ENCODE measurements at regions not wholly inside any gene's neighbourhood (a gene's known extent, or its start where the extent isn't known, plus 50 kb on each side); places are given as distances from the start of the nearest gene placed in this dataset.

- no peak overlapping the region for H3K27ac ChIP-seq (ENCODE audit: low read depth, low read length, poor library complexity, severe bottlenecking)
- H3K9me2 ChIP-seq (ENCODE audit: low read depth, low read length) = no peaks in the 10 kb centered on the region
- no peaks in the 10 kb centered on the region for H3K4me1 ChIP-seq (ENCODE audit: insufficient read depth, low read length, severe bottlenecking)
- H3K9ac ChIP-seq (ENCODE audit: low read length) = no peak overlapping the region
- no peaks in the 10 kb centered on the region for H3K27me3 ChIP-seq (ENCODE audit: insufficient read depth, low read length)
- TF ChIP-seq CTCF (IDR thresholded peaks at IDR 0.05; ENCODE audit: low read length) = no peak
- no peak for TF ChIP-seq EZH2 (IDR thresholded peaks at IDR 0.05; ENCODE audit: borderline replicate concordance, low read length)
- H3K9me3 ChIP-seq (ENCODE audit: low read length) = no peaks in the 10 kb centered on the region
- no peaks in the 10 kb centered on the region for H4K20me1 ChIP-seq (ENCODE audit: insufficient read depth, low read length)
- H3K36me3 ChIP-seq (ENCODE audit: insufficient read depth, low read length) = no peaks in the 10 kb centered on the region
- no peak overlapping the region for H2AFZ ChIP-seq (ENCODE audit: low read length)
- no peaks in the 10 kb centered on the region for H3F3A ChIP-seq (ENCODE audit: insufficient read depth, low read length)
- no peak overlapping the region for H3K4me2 ChIP-seq (ENCODE audit: low read length)
- no peak overlapping the region for H3K4me3 ChIP-seq (ENCODE audit: low read depth, low read length, poor library complexity, severe bottlenecking)
- H3K79me2 ChIP-seq (ENCODE audit: insufficient read depth, low read length) = no peaks in the 10 kb centered on the region
These were observed 151.0 kb upstream of the TOX3 start for GRCh38 chr16:52697971-52698370.

- Histone ChIP-seq H3K9ac (ENCODE audit: low read length) (no peak overlapping the region), H3K9me3 (ENCODE audit: low read length) (0 out of 2 replicates have a peak, but pooled peaks cover 4% of the 10 kb centered on the region), H3K27me3 (ENCODE audit: insufficient read depth, low read length) (no peaks in the 10 kb centered on the region), H3K4me2 (ENCODE audit: low read length) (no peak overlapping the region), H4K20me1 (ENCODE audit: insufficient read depth, low read length) (no peaks in the 10 kb centered on the region), H3K9me2 (ENCODE audit: low read depth, low read length) (no peaks in the 10 kb centered on the region), H3K36me3 (ENCODE audit: insufficient read depth, low read length) (no peaks in the 10 kb centered on the region), H3K4me1 (ENCODE audit: insufficient read depth, low read length, severe bottlenecking) (no peaks in the 10 kb centered on the region), H2AFZ (ENCODE audit: low read length) (no peak overlapping the region), H3K27ac (ENCODE audit: low read depth, low read length, poor library complexity, severe bottlenecking) (no peak overlapping the region), H3F3A (ENCODE audit: insufficient read depth, low read length) (no peaks in the 10 kb centered on the region), H3K79me2 (ENCODE audit: insufficient read depth, low read length) (no peaks in the 10 kb centered on the region), H3K4me3 (ENCODE audit: low read depth, low read length, poor library complexity, severe bottlenecking) (no peak overlapping the region)
- TF ChIP-seq CTCF (IDR thresholded peaks at IDR 0.05; ENCODE audit: low read length) (no peak), EZH2 (IDR thresholded peaks at IDR 0.05; ENCODE audit: borderline replicate concordance, low read length) (no peak)
These were observed 149.2 kb upstream of the TOX3 start for GRCh38 chr16:52696126-52696525.

GRCh38 chr16:52690468-52690867, 143.5 kb upstream of the TOX3 start:
- Histone ChIP-seq H3K27ac (ENCODE audit: low read depth, low read length, poor library complexity, severe bottlenecking) (no peak overlapping the region), H4K20me1 (ENCODE audit: insufficient read depth, low read length) (no peaks in the 10 kb centered on the region), H3K9ac (ENCODE audit: low read length) (no peak overlapping the region), H3F3A (ENCODE audit: insufficient read depth, low read length) (no peaks in the 10 kb centered on the region), H3K9me3 (ENCODE audit: low read length) (0 out of 2 replicates have a peak, but pooled peaks cover 7% of the 10 kb centered on the region), H3K79me2 (ENCODE audit: insufficient read depth, low read length) (no peaks in the 10 kb centered on the region), H3K4me3 (ENCODE audit: low read depth, low read length, poor library complexity, severe bottlenecking) (no peak overlapping the region), H3K4me2 (ENCODE audit: low read length) (no peak overlapping the region), H3K4me1 (ENCODE audit: insufficient read depth, low read length, severe bottlenecking) (no peaks in the 10 kb centered on the region), H3K27me3 (ENCODE audit: insufficient read depth, low read length) (no peaks in the 10 kb centered on the region), H2AFZ (ENCODE audit: low read length) (no peak overlapping the region), H3K9me2 (ENCODE audit: low read depth, low read length) (no peaks in the 10 kb centered on the region), H3K36me3 (ENCODE audit: insufficient read depth, low read length) (no peaks in the 10 kb centered on the region)
- TF ChIP-seq CTCF (IDR thresholded peaks at IDR 0.05; ENCODE audit: low read length) (no peak), EZH2 (IDR thresholded peaks at IDR 0.05; ENCODE audit: borderline replicate concordance, low read length) (no peak)

All from OCI-LY1 (cell line).